Stimulated activated CD4-positive, alpha-beta T cell treated with anti-CD3 and anti-CD28 coated beads, Interleukin-2, amount 100 ng/mL, for 24 hours (primary cell): ENCODE measurements at regions not wholly inside any gene's neighbourhood (a gene's known extent, or its start where the extent isn't known, plus 50 kb on each side); places are given as distances from the start of the nearest gene placed in this dataset.

Experiments
- DNase-seq, 2 donors: peaks; one replicate each; pipeline ENCODE4 v3.0.0-alpha.2; 2020

DNA sequence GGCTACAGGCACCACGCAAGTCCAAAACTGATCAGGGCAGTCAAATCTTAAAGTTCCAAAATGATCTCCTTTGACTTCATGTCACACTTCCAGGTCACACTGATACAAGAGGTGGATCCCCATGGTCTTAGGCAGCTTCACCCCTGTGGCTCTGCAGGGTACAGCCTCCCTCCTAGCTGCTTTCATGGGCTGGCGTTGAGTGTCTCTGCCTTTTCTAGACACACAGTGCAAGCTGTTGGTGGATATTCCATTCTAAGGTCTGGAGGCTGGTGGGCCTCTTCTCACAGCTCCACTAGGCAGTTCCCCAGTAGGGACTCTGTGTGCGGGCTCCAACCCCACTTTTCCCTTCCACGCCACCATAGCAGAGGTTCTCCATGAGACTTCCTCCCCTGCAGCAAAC is 838.2 kb upstream of the CHAC2 start:
- DNase-seq = no peak

DNA sequence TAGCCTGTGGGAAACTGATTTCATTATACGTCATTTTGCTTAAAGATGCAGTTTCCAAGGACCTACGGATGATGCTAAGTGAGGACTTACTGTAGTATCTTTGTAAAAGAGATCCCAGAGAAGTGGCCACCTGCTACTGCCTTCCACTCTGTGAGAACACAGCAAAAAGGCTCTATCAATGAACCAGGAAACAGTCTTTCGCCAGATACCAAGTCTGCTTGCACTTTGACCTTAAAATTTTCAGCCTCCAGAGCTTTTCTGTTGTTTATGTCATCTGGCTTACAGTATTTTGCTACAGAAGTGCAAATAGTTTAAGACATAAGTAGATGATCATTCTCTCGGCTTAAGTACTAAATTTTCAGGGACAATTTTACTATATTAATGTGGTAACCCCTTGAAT is 847.9 kb upstream of the CHAC2 start:
- no peak for DNase-seq

DNA sequence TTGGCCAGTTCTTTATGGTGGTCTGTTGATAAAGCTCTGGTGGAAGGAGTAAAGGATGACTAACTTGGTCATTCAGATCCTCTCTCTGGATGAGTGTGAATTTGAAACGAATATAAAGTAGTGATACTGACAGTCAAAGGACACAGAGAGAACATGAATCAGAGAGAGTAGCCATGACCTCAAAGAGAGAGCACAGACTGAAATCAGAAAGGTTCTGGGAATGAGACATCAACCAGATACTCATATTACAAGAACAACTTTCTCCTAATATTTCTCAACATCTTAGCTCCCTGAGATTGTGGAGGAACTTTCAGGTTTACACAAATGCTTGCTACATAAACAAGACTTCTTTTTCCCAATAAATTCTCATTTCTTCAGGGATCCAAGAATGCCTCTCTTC is 849.1 kb upstream of the CHAC2 start:
- no peak for DNase-seq

DNA sequence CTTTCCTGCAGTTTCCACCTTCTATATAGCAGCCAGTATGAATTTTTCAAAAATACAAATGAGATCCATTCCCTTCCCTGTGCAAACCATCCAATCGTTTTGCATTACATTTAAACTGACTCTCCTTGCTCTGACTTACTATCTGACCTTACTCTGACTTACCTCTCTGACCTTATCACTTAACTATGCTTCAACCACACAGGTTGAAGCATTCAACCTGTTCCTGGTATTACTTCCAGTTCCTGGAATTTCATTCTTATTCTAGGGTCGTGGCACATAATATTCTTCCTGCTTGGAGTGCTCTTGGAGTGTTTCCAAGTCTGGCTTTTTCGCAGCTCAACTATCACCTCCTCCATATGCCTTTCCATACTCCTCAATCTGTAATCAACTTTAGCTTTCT is 850.6 kb upstream of the CHAC2 start:
- no peak for DNase-seq

DNA sequence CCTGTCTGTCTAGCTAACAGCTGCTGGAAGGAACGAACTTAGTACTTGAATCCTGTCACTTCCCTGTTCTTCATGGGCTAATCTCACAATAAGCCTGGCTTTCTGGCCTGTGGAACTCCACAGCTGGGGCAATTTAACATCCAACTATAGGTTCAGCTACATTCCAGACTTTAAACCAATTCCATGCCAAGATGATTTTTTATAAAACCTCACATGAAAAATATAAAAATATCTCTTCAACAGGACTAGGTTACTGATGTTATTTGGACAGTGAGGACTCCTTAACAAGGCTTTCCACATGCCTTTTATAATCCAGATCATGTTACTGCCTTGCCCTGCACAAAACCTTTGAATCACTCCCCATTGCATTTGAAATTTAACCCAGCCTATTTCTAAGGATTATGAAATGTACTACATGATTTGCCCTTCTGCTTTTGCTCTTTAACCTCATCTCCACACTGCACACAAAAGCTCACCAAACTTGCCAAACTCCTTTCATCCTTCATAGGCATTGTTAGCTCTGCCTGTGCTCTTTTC is 863.2 kb upstream of the CHAC2 start:
- DNase-seq = no peak

DNA sequence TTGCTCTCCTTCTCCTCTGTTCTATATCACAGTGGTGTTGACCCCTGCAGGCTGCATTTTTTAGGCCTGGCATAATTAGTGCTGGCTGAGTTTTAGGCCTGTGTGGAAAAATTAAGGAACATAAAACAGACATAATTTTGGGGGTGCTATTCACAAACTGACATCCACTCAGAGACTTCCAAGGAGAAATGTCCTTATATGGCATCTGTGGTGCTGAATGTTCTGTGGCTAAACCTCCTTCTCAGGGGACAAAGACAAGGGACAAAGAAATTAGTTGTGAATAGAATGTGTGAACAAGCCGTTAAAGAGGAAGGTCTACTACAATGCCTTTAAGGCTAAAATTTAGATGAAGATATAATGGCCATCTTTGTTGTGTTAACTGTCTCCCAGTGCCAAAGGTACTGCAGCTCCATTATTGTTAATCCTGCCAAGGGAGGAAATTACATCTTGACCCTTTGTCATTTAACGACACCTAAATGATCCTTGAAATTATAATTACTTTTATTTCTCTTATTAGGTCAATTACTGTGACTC is 870.0 kb upstream of the CHAC2 start:
- DNase-seq = no peak

DNA sequence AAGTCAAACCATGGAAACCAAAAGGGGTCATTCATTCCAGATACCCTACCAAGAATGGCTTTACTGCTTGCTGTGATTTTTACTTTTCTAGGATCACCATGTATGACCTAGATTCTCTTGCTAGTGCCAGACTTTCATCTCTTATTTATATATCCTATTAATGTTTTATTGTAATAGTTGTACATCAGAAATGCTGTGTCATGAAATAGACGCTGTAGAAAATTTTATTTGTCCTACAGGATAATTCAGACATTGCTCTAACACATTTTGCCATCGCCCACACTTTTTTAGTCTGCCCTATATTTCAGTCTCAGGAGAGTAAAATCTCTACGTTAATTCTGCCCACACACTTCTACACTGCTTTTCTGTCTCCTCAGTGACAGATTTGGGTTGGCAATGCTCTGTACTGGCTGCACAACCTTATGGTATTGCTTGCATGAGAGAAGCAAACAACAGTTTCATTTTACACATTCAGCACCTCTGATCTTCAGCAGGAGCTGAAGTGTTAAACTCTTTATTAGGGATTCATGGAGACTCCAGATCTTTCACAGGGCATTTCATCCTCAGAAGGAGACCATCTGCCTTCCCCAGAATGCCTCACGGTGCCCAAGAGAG is 871.8 kb upstream of the CHAC2 start:
- no peak for DNase-seq

DNA sequence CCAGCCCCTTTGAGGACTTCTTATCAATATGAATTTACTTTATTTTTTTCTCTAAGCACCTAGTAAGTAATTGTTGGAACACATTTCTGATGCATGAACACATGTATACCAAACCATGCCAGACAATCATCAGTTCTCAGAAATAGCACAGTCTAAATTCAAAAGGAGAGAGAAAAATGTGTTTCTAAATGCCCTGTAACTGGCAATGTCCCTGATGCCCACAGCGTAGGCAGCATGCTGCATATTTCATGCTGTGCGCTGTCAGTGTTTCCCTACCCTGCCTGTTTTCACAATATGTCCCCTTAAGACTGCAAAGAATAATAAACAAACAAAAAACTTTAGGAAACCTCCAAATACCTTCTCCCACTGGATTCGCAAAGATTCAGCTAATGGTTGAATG is 881.0 kb upstream of the CHAC2 start:
- DNase-seq = no peak

DNA sequence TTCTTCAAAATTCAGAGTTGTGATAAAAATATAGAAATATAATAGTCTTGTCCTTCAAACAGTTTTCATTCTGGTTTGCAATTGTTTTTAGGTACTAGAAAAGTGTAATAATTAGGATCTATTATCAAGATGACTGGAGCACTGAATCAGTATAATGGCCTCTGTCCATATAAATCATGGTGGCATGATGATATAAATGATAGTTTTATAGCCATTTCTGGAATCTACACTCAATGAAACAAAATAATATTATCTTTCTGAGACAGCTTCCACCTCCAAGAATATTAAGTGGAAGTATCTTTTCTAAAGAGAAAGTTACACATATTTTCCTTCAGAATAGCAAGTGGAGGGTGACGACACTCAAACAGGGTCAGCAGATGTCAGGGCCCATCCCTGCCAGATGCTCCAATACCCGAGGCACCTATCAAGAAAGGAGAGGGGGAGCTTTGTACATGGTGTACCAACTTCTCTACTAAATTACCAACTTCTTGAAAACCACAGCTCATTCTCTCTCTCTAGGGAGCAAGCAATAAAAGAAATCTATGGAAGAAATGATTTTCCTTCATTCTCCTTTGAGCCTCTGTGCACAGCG is 882.7 kb upstream of the CHAC2 start:
- DNase-seq = no peak

DNA sequence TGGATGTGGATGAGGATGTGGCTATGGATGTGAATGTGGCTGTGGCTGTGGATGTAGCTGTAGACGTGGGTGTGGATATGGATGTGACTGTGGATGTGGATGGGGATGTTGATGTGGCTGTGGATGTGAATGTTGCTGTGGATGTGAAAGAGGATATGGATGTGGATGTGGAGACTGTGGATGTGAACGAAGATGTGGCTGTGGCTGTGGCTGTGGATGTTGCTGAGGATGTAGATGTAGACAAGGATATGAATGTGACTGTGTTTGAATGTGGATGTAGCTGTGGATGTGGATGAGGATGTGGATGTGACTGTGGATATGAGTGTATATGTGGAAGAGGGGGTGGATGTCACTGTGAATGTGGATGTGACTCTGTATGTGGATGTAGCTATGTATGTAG is 884.6 kb upstream of the CHAC2 start:
- DNase-seq = no peak

DNA sequence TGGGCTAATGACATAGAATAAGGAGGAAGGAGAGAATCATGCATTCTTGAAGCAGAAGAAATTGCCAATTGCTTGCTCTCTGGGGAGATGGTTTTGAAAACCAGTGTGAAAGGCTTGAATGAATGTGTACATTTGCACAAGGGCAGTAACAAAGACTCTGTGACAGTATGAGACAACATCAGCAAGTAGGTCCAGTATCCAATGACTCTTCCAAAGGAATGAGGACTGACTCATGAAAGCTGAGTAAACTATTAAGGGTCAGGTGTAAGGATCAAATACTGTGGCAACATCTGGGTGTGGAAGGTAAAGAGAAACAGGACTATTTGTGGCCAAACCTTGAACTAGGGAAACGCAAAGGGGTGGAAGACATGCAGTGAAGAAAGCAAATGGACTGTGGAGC is 886.0 kb upstream of the CHAC2 start:
- DNase-seq = no peak

DNA sequence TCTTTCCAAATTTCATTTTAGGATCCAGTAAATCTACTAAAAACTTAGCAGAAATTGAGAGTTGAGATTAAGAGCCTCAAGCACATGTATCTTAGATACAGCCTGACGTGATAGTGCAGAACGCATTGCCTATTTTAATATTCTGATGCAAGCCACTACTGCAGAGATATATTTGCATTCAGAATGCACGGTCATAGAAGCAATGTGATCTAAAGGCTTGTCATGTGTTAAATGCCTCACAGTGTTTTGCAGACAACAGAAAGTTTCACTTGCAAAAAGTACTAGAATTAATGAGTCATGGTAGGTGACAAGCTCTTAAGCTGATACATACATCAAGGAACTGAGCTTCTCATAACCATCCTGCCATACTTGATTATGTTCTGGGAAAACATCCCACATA is 886.7 kb upstream of the CHAC2 start:
- no peak for DNase-seq

DNA sequence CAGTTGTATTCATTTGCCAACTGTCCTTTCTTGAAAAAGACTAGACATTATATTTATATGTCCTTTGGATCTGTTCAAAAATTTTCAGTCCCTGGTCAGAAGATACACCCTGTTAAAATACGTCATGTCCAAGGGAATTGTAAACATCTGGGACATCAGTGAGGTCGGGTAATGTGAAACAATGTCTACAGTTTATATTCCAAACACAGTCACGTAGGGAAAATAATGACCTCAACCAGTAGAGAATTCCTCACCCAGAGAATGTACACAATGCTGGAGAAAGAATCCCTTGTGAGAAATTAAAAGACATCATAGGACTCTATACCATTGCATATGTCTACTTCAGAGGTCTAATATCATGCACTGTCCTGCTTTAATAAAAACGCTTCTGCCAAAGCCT is 888.0 kb upstream of the CHAC2 start:
- no peak for DNase-seq

DNA sequence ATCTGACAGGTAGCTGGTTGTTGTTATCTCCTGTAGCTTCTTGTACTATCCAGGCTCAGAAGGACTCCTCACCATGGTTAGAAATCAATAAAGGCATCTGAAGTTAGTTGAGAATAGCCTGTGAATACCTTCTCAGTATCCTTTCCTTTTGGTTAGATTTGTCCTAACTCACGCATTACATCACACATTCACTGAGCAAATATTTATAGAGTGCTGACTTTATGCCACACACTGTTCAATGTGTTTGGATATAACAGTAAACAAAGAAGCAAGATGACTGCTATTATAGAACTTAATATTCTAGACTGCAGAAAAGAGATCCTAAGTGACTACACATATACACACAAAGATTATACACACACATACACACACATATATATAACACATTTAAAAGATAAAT is 889.9 kb upstream of the CHAC2 start:
- no peak for DNase-seq

DNA sequence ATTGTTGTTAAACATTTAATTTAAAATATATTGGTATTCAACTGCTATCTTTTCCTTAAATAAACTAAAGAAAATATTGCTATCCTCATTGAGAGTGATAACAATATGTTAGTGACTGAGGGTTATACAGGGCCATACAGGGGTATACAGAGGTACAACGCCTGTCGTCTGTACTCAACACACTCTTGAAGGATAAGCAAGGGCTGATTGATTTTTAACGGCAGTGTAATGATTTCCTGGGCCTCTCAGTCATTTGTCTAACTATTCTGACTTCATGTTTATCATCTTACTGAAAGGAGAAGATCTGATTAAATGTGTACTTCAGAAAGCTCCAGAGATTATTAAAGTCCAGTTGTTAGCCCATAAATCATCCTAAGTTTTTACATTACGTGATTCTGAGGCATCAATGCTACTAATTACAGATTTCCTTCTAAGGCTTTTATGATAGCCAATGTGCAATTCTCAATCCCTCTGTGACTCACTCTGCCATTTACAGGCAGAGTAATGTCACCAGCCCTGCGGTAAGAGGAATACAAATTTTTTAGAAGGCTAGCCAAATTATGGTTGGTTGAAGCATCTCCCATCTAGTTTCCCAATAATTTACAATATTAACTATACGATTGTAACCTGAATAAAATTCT is 893.0 kb upstream of the CHAC2 start:
- DNase-seq = no peak

DNA sequence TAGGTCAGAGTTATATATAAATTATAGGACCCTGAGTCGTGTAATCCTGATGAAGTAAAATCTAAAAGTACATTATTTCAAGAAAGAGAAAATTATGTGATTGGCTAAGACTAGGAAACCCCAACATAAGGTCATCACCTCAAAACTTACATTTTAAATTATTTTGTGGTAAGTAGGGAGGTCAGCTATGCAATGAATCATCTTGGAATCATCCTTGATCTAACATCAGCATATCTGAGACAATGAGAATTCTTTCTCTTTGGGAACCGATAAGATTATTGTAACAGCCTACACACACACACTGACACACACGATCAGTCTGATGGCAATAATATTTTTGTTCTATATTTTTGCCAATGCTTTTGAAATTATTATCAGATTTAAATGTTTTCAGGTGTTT is 904.8 kb upstream of the CHAC2 start:
- DNase-seq = no peak

DNA sequence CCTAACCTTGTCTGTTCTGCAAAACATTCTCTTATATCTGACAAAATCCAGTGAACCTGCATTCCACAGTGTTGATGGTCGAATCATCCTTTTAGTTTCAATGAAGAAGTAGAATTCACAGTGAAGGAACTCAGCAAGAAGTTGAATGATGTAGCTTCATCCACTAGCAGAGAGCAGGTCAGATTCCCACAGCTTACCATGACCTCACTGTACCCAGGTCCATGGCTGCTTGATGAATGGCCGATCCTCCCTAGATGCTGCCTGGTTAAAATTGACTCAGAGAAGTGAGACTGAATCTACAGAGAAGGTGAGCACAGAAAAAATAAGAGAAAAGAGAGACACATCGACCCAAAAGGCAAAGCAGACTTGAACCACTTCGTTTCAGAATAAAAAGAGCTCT is 906.0 kb upstream of the CHAC2 start:
- DNase-seq = no peak

DNA sequence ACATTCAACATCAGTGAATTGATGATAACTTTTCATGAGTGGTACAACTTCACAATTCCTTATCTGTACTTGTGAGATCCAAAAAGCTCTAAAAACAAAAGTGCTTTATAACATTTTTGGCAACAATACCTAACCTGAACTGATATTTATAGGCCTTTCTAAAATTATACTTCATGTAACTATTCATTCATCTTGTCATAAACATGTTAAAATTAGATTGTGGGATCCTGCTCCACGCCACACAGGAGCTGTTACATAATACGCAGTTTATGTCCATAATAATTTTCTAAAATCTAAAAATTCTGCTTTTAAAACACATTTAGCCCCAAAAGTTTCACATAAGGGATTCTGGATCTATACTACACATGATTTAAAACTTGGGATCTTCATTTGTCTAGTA is 908.5 kb upstream of the CHAC2 start:
- no peak for DNase-seq

DNA sequence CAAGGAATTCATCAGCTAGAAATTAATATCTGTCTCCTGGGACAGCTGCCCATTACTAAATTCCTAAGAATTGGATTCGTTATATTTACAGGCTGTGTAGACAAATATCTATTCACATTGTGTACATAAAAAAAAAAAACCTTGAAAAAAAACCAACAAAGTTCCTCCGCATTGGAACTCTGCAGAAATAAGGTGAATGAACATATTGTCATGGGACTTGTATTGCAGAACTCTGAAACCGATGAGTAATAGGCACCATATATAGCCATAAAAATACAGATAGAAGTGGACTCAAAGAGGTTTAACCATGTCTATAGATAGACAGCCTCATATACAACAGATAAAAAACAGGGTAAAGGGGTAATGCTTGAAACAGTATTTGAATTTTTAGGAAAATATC is 909.9 kb upstream of the CHAC2 start:
- DNase-seq = no peak

DNA sequence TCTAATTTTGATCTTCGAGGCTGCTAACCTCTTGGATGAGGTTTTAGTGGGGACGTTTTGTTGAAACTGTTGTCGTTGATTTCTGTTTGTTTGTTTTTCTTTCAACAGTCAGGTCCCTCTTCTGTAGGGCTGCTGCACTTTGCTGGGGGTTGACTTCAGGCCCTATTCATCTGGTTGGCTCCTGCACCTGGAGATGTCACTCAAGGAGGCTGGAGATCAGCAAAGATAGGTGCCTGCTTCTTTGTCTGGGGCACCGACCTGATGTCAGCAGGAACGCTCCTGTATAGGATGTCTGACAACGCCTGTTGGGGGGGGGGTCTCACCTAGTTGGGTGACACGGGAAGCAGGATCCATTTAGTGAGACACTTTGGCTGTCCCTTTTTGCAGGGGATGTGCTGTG is 915.6 kb upstream of the CHAC2 start:
- DNase-seq = no peak

DNA sequence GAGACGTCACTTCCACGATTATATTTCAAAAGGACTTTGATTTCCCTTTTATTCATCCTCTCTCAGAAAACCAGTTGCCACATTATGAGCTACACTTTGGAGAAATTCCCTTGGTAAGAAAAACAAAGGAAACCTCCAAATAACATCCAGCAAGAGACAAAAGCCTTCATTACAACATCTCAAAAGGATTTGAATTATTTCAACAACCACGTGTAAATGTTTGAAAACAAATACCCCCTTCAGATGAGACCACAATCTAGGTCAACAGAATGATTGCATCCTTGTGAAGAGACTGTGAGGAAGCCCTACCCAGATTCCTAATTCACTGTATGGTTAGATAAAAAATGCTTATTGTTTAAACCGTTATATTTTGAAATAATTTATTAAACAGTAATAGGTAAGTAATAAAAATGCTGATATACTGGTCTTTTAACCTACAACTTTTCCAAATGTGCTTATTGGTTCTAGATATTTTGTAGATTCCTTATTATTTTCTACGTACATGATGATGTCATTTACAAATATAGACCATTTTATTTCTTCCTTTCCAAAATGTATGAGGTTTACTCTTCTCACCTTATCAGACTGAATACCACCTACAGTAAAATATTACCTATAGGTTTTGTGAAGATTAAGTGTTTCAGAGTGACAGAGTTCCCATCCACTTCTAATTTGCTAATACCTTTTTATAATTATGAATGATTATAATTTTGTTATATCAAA is 922.7 kb upstream of the CHAC2 start:
- no peak for DNase-seq

DNA sequence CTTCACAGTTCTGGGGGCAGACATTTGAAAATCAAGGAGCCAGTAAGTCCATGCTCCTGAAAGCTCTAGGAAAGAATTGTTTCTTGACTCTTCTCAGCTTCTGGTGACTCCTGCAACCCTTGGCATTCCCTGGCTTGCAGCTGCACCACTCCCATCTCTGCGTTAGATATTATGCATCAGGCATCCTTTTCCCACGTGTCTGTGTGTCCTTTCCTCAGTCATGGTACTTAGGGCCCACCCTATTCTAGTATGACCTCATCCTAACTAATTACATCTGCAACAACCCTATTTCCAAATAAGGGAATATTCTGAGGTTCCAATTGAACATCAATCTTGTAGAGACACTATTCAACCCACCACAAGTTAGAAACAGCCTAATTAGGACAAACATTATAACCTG is 931.7 kb upstream of the CHAC2 start:
- no peak for DNase-seq

DNA sequence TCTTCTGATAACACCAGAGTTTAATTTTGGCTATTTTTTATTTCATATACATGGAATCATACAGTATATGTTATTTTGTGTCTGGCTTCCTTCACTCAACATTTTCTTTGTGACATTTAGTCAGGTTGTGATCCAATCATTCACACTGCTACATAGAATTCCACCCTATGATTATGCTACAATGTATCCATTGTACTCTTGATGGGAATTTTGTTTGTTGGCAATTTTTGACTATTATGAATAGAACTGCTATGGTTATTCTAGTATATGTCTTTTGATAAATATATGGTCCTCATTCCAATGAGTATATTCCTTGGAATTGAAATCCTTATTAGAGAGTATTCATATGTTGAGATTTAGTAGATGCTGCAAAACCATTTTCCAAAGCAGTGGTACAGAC is 936.4 kb upstream of the CHAC2 start:
- DNase-seq = no peak

DNA sequence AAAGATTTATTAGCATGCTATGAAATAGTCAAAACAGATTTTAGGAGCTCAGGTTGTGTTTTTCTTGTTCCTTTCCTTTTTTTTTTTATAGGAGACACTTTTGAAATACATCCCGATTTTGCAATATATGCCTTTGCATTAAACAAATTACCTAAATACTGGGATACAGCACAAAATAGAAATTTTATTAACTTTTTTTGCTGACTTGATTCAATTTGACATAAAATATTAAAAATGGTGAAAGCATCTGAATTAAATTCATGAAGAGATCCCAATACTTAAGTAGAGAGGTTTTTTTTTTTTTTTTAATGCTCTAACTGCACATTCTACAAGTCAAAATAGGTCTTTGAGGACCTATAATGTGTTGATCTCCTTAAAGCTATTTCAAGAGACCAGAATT is 939.5 kb upstream of the CHAC2 start:
- no peak for DNase-seq
